ENCODE measurements at regions not wholly inside any gene's neighbourhood (a gene's known extent, or its start where the extent isn't known, plus 50 kb on each side); places are given as distances from the start of the nearest gene placed in this dataset.

DNA sequence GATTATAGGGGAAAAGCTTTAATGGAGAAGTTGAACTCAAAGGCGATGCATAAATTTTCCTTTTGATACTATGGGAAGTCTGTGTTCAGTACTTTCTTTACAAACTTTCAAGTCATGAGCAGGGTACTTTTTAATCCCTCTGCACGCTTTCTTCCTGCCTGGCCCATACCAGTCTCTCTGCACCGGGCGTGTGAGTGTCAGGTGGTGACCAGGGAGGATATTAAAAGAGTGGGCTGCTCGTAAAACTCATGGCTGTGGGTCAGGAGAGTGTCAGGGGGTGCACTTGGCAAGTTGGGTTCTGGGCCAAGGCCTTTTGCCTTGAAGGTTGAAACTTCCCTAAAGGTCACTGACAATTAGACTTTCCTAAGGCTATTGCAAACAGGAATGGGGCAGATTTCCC lies 367.8 kb downstream of the GPD2 start (continued):
- TF ChIP-seq, protein P1, sequence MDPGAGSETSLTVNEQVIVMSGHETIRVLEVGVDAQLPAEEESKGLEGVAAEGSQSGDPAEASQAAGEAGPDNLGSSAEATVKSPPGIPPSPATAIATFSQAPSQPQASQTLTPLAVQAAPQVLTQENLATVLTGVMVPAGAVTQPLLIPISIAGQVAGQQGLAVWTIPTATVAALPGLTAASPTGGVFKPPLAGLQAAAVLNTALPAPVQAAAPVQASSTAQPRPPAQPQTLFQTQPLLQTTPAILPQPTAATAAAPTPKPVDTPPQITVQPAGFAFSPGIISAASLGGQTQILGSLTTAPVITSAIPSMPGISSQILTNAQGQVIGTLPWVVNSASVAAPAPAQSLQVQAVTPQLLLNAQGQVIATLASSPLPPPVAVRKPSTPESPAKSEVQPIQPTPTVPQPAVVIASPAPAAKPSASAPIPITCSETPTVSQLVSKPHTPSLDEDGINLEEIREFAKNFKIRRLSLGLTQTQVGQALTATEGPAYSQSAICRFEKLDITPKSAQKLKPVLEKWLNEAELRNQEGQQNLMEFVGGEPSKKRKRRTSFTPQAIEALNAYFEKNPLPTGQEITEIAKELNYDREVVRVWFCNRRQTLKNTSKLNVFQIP (CRISPR knock-in tag; IDR thresholded peaks at IDR 0.05; ENCODE audit: borderline replicate concordance, low read depth) = no peak
- TF ChIP-seq OSR1 (CRISPR knock-in tag; IDR thresholded peaks at IDR 0.05) = no peak

GRCh38 chr2:156810094-156810493 lies 373.9 kb downstream of the GPD2 start:
- TF ChIP-seq ISL1 (CRISPR knock-in tag; IDR thresholded peaks at IDR 0.05) = no peak
- TF ChIP-seq, protein P2, sequence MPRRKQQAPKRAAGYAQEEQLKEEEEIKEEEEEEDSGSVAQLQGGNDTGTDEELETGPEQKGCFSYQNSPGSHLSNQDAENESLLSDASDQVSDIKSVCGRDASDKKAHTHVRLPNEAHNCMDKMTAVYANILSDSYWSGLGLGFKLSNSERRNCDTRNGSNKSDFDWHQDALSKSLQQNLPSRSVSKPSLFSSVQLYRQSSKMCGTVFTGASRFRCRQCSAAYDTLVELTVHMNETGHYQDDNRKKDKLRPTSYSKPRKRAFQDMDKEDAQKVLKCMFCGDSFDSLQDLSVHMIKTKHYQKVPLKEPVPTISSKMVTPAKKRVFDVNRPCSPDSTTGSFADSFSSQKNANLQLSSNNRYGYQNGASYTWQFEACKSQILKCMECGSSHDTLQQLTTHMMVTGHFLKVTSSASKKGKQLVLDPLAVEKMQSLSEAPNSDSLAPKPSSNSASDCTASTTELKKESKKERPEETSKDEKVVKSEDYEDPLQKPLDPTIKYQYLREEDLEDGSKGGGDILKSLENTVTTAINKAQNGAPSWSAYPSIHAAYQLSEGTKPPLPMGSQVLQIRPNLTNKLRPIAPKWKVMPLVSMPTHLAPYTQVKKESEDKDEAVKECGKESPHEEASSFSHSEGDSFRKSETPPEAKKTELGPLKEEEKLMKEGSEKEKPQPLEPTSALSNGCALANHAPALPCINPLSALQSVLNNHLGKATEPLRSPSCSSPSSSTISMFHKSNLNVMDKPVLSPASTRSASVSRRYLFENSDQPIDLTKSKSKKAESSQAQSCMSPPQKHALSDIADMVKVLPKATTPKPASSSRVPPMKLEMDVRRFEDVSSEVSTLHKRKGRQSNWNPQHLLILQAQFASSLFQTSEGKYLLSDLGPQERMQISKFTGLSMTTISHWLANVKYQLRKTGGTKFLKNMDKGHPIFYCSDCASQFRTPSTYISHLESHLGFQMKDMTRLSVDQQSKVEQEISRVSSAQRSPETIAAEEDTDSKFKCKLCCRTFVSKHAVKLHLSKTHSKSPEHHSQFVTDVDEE (CRISPR knock-in tag; IDR thresholded peaks at IDR 0.05) = no peak
- no peak for TF ChIP-seq GLIS3 (CRISPR knock-in tag; IDR thresholded peaks at IDR 0.05)
- no peak for TF ChIP-seq TCF4 (CRISPR knock-in tag; IDR thresholded peaks at IDR 0.05; ENCODE audit: borderline replicate concordance)
- TF ChIP-seq, protein P3, sequence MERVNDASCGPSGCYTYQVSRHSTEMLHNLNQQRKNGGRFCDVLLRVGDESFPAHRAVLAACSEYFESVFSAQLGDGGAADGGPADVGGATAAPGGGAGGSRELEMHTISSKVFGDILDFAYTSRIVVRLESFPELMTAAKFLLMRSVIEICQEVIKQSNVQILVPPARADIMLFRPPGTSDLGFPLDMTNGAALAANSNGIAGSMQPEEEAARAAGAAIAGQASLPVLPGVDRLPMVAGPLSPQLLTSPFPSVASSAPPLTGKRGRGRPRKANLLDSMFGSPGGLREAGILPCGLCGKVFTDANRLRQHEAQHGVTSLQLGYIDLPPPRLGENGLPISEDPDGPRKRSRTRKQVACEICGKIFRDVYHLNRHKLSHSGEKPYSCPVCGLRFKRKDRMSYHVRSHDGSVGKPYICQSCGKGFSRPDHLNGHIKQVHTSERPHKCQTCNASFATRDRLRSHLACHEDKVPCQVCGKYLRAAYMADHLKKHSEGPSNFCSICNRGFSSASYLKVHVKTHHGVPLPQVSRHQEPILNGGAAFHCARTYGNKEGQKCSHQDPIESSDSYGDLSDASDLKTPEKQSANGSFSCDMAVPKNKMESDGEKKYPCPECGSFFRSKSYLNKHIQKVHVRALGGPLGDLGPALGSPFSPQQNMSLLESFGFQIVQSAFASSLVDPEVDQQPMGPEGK (CRISPR knock-in tag; IDR thresholded peaks at IDR 0.05; ENCODE audit: borderline replicate concordance) = no peak
- no peak for ATAC-seq

DNA sequence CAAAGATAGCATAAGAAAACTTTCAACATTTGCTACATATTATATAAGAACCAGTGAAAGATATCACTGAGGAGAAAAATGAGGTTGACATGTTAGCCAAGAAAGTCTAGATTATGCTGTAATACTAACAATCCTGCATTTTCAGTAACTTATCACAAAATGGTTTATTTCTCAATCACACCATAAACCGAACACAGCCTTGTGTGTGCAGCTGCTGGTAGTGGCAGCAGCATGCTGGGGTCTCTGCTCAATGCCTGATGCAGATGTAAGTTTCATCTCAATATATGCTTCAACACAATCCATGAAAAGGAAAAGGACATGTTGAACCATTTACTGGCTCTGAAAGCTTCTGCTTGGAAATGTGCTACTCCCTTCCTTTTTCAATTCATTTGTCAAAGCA lies 376.3 kb downstream of the GPD2 start:
- no peak for TF ChIP-seq TOX (CRISPR knock-in tag; IDR thresholded peaks at IDR 0.05; ENCODE audit: borderline replicate concordance)
- TF ChIP-seq BACH2 (CRISPR knock-in tag; IDR thresholded peaks at IDR 0.05; ENCODE audit: borderline replicate concordance) = no peak
- TF ChIP-seq, protein P3 (CRISPR knock-in tag; IDR thresholded peaks at IDR 0.05; ENCODE audit: borderline replicate concordance) = no peak
- TF ChIP-seq ARNTL (CRISPR knock-in tag; IDR thresholded peaks at IDR 0.05; ENCODE audit: borderline replicate concordance, low read depth) = no peak
- no peak for TF ChIP-seq TCF4 (CRISPR knock-in tag; IDR thresholded peaks at IDR 0.05; ENCODE audit: borderline replicate concordance)
- TF ChIP-seq PPARA (CRISPR knock-in tag; IDR thresholded peaks at IDR 0.05; ENCODE audit: borderline replicate concordance) = no peak
- no peak for TF ChIP-seq SNAI2 (CRISPR knock-in tag; IDR thresholded peaks at IDR 0.05)
- TF ChIP-seq, protein P4, sequence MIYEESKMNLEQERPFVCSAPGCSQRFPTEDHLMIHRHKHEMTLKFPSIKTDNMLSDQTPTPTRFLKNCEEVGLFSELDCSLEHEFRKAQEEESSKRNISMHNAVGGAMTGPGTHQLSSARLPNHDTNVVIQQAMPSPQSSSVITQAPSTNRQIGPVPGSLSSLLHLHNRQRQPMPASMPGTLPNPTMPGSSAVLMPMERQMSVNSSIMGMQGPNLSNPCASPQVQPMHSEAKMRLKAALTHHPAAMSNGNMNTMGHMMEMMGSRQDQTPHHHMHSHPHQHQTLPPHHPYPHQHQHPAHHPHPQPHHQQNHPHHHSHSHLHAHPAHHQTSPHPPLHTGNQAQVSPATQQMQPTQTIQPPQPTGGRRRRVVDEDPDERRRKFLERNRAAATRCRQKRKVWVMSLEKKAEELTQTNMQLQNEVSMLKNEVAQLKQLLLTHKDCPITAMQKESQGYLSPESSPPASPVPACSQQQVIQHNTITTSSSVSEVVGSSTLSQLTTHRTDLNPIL (CRISPR knock-in tag; IDR thresholded peaks at IDR 0.05; ENCODE audit: low read depth) = no peak
- no peak for TF ChIP-seq ZFP3 (CRISPR knock-in tag; IDR thresholded peaks at IDR 0.05)
- TF ChIP-seq OSR1 (CRISPR knock-in tag; IDR thresholded peaks at IDR 0.05) = no peak
- no peak for TF ChIP-seq CSDC2 (CRISPR knock-in tag; IDR thresholded peaks at IDR 0.05)
- no peak for TF ChIP-seq ZNF565 (CRISPR knock-in tag; conservative IDR thresholded peaks at IDR 0.05; ENCODE audit: low read depth)
- TF ChIP-seq, protein P2 (CRISPR knock-in tag; IDR thresholded peaks at IDR 0.05) = no peak
- no peak for TF ChIP-seq RARB (CRISPR knock-in tag; IDR thresholded peaks at IDR 0.05)
- ATAC-seq = no peak
